Keratinocyte (primary cell): ENCODE measurements at regions not wholly inside any gene's neighbourhood (a gene's known extent, or its start where the extent isn't known, plus 50 kb on each side); places are given as distances from the start of the nearest gene placed in this dataset.

ENCODE experiments used
- DNase-seq: peaks from one replicate; pipeline ENCODE4 v3.0.0-alpha.2; 2011; ENCODE audit warnings: low read depth, missing footprints, low spot score
- FAIRE-seq: peaks from 2 replicates; lab custom pipeline; 2011; peaks lifted over from hg19 to GRCh38; lab: Jason Lieb, UNC
- H2AFZ ChIP-seq: 2 replicates; pipeline ENCODE4 v1.6.0; 2012; ENCODE audit warnings: low read length, control low read depth, inconsistent platforms; ENCODE audit not compliant: control insufficient read depth
- H3K27ac ChIP-seq: 2 replicates; pipeline ENCODE4 v1.5.1; 2011; ENCODE audit warnings: low read length; ENCODE audit not compliant: control insufficient read depth, insufficient read depth
- H3K27me3 ChIP-seq: 3 replicates; pipeline ENCODE4 v1.6.0; 2011; ENCODE audit warnings: low read length; ENCODE audit not compliant: control insufficient read depth, insufficient read depth; ENCODE audit errors: extremely low read depth
- H3K36me3 ChIP-seq, 2 experiments: 2 replicates in 1 of 2; 3 replicates in 1 of 2; pipeline ENCODE4 v1.5.1; 2011; ENCODE audit warnings: low read length in 2 of 2, mild to moderate bottlenecking in 1 of 2; ENCODE audit not compliant: control insufficient read depth in 2 of 2, insufficient read depth in 2 of 2; ENCODE audit errors: extremely low read depth in 1 of 2
- H3K4me1 ChIP-seq: 3 replicates; pipeline ENCODE4 v1.5.1; 2011; ENCODE audit warnings: low read length; ENCODE audit not compliant: control insufficient read depth, insufficient read depth; ENCODE audit errors: extremely low read depth
- H3K4me2 ChIP-seq: 3 replicates; pipeline ENCODE4 v1.6.0; 2011; ENCODE audit warnings: low read depth, low read length; ENCODE audit not compliant: control insufficient read depth, insufficient read depth; ENCODE audit errors: extremely low read depth
- H3K4me3 ChIP-seq, 3 experiments: fragments of 200-600 bp in 1 of 3; sonication (generic) in 1 of 3; 2 replicates in 2 of 3; 3 replicates in 1 of 3; pipeline ENCODE4 v1.5.1; 2011 to 2016; ENCODE audit warnings: low read length in 3 of 3, mild to moderate bottlenecking in 3 of 3, control low read depth in 2 of 3, inconsistent platforms in 1 of 3, low read depth in 1 of 3, mixed read lengths in 1 of 3, mixed run types in 1 of 3, moderate library complexity in 1 of 3; ENCODE audit not compliant: control insufficient read depth in 2 of 3, insufficient read depth in 2 of 3; ENCODE audit errors: extremely low read depth in 1 of 3
- H3K79me2 ChIP-seq: 2 replicates; pipeline ENCODE4 v1.6.0; 2012; ENCODE audit warnings: low read length; ENCODE audit not compliant: control insufficient read depth, insufficient read depth
- H3K9ac ChIP-seq: 3 replicates; pipeline ENCODE4 v1.6.0; 2011; ENCODE audit warnings: low read length; ENCODE audit not compliant: control insufficient read depth, insufficient read depth; ENCODE audit errors: extremely low read depth
- H3K9me1 ChIP-seq: 3 replicates; pipeline ENCODE4 v1.6.0; 2011; ENCODE audit warnings: low read length; ENCODE audit not compliant: control insufficient read depth, insufficient read depth; ENCODE audit errors: extremely low read depth
- H3K9me3 ChIP-seq: 2 replicates; pipeline ENCODE4 v1.5.1; 2012; ENCODE audit warnings: low read depth, low read length; ENCODE audit not compliant: control insufficient read depth
- H4K20me1 ChIP-seq: 3 replicates; pipeline ENCODE4 v1.6.0; 2011; ENCODE audit warnings: low read length; ENCODE audit not compliant: control insufficient read depth, insufficient read depth; ENCODE audit errors: extremely low read depth
- CTCF ChIP-seq, 3 experiments: IDR thresholded peaks in 1 of 3; conservative IDR thresholded peaks in 1 of 3; optimal IDR thresholded peaks in 1 of 3; 2 replicates in 2 of 3; 3 replicates in 1 of 3; pipeline versions ENCODE3 to v1.5.1; 2011; ENCODE audit warnings: low read length in 3 of 3, mild to moderate bottlenecking in 3 of 3, moderate library complexity in 2 of 3, control low read depth in 1 of 3, inconsistent platforms in 1 of 3; ENCODE audit not compliant: insufficient read depth in 2 of 3; ENCODE audit errors: extremely low read depth in 1 of 3
- EZH2 ChIP-seq: IDR thresholded peaks from one replicate; pipeline ENCODE4 v1.6.1; 2012; ENCODE audit warnings: inconsistent platforms, mild to moderate bottlenecking, low read length, moderate library complexity
- dilution Hi-C: fragments of 300-500 bp; cut with MboI; formaldehyde crosslinking; loops from one replicate; pipeline ENCODE4 v1.7.0; 2020; ENCODE audit warnings: low sequenced_read_pairs; ENCODE audit not compliant: extremely low pct_ligation_motif_present

- Histone ChIP-seq H3K9me3 (no peaks in the 10 kb centered on the region), H3K4me2 (no peak overlapping the region), H3K4me3 (no peak overlapping the region), H3K36me3 (no peaks in the 10 kb centered on the region), H4K20me1 (no peaks in the 10 kb centered on the region), H3K27me3 (no peaks in the 10 kb centered on the region), H3K9ac (no peak overlapping the region), H3K79me2 (no peaks in the 10 kb centered on the region), H3K27ac (no peak overlapping the region), H3K4me1 (no peaks in the 10 kb centered on the region), H2AFZ (no peak overlapping the region), H3K9me1 (no peaks in the 10 kb centered on the region)
- dilution Hi-C loops: no loop called here
- DNase-seq (no peak), FAIRE-seq (no peak)
- TF ChIP-seq CTCF (optimal IDR thresholded peaks at IDR 0.05 in 1 of 3, IDR thresholded peaks at IDR 0.05 in 1 of 3, conservative IDR thresholded peaks at IDR 0.05 in 1 of 3; ENCODE audit: extremely low read depth in 1 of 3, insufficient read depth in 2 of 3, low read length in 3 of 3) (no peak), EZH2 (no peak)
Observed at GRCh38 chr5:148708854-148709253, 54.5 kb upstream of the HTR4 start.

- H3K4me3 ChIP-seq: no peak overlapping the region
- no peak for DNase-seq
- H2AFZ ChIP-seq: no peak overlapping the region
- no peaks in the 10 kb centered on the region for H3K9me3 ChIP-seq
- no peak overlapping the region for H3K27ac ChIP-seq
- FAIRE-seq: no peak
- no peaks in the 10 kb centered on the region for H4K20me1 ChIP-seq
- H3K36me3 ChIP-seq: no peaks in the 10 kb centered on the region
- H3K79me2 ChIP-seq: no peaks in the 10 kb centered on the region
- H3K9ac ChIP-seq: no peak overlapping the region
- H3K4me2 ChIP-seq: no peak overlapping the region
- H3K27me3 ChIP-seq: no peaks in the 10 kb centered on the region
- TF ChIP-seq EZH2 (no peak), CTCF (optimal IDR thresholded peaks at IDR 0.05 in 1 of 3, IDR thresholded peaks at IDR 0.05 in 1 of 3, conservative IDR thresholded peaks at IDR 0.05 in 1 of 3; ENCODE audit: extremely low read depth in 1 of 3, insufficient read depth in 2 of 3, low read length in 3 of 3) (no peak)
- H3K4me1 ChIP-seq: no peaks in the 10 kb centered on the region
- dilution Hi-C loops: no loop called here
- no peaks in the 10 kb centered on the region for H3K9me1 ChIP-seq
Observed at GRCh38 chr5:148711961-148712360, 57.6 kb upstream of the HTR4 start.
